ENCODE measurements at regions not wholly inside any gene's neighbourhood (a gene's known extent, or its start where the extent isn't known, plus 50 kb on each side); places are given as distances from the start of the nearest gene placed in this dataset.

GRCh38 chr6:169850746-169851145 lies 99.3 kb downstream of the ERMARD start:
- Histone ChIP-seq H3K27ac (ENCODE audit: low read depth, low read length) (no peak overlapping the region), H3K36me3 (ENCODE audit: insufficient read depth, low read length) (no peaks in the 10 kb centered on the region), H3K4me1 (ENCODE audit: insufficient read depth, low read length) (peaks cover 10% of the 10 kb centered on the region), H3K9me3 (ENCODE audit: insufficient read depth, low read depth, low read length) (peaks cover 5% of the 10 kb centered on the region), H3K4me2 (ENCODE audit: low read length) (no peak overlapping the region), H4K20me1 (ENCODE audit: insufficient read depth, low read length) (no peaks in the 10 kb centered on the region), H3K9ac (ENCODE audit: low read length) (no peak overlapping the region), H2AFZ (ENCODE audit: low read depth, low read length) (no peak overlapping the region), H3K4me3 (ENCODE audit: insufficient read depth, low read depth, low read length) (no peak overlapping the region), H3K79me2 (ENCODE audit: insufficient read depth, low read length) (no peaks in the 10 kb centered on the region), H3K27me3 (ENCODE audit: insufficient read depth, low read length) (no peaks in the 10 kb centered on the region)
- DNase-seq (ENCODE audit: low read depth) (no peak), FAIRE-seq (no peak)
- Mint-ChIP-seq H3K27ac (ENCODE audit: unreplicated experiment) (no peak overlapping the region), H3K4me1 (ENCODE audit: low read depth, unreplicated experiment) (peaks cover 6% of the 10 kb centered on the region), H3K4me3 (ENCODE audit: unreplicated experiment) (no peak overlapping the region), H3K9me3 (ENCODE audit: unreplicated experiment) (peaks cover 2% of the 10 kb centered on the region), H3K36me3 (ENCODE audit: low read depth, unreplicated experiment) (no peaks in the 10 kb centered on the region), H3K27me3 (ENCODE audit: low read depth, unreplicated experiment) (peaks cover 23% of the 10 kb centered on the region)
- TF ChIP-seq EZH2 (IDR thresholded peaks at IDR 0.05; ENCODE audit: insufficient read depth, low read length) (no peak), CTCF (IDR thresholded peaks at IDR 0.05; ENCODE audit: insufficient read depth, low read depth, low read length) (no peak)

GRCh38 chr6:169850154-169850553 lies 98.7 kb downstream of the ERMARD start:
- H3K4me3 Mint-ChIP-seq (ENCODE audit: unreplicated experiment), result no peak overlapping the region
- Histone ChIP-seq H3K27me3 (ENCODE audit: insufficient read depth, low read length) (no peaks in the 10 kb centered on the region), H3K36me3 (ENCODE audit: insufficient read depth, low read length) (no peaks in the 10 kb centered on the region), H2AFZ (ENCODE audit: low read depth, low read length) (no peak overlapping the region), H3K4me2 (ENCODE audit: low read length) (no peak overlapping the region), H3K9ac (ENCODE audit: low read length) (no peak overlapping the region), H3K4me3 (ENCODE audit: insufficient read depth, low read depth, low read length) (no peak overlapping the region), H3K4me1 (ENCODE audit: insufficient read depth, low read length) (peaks cover 10% of the 10 kb centered on the region), H4K20me1 (ENCODE audit: insufficient read depth, low read length) (no peaks in the 10 kb centered on the region), H3K9me3 (ENCODE audit: insufficient read depth, low read depth, low read length) (peaks cover 5% of the 10 kb centered on the region), H3K79me2 (ENCODE audit: insufficient read depth, low read length) (no peaks in the 10 kb centered on the region), H3K27ac (ENCODE audit: low read depth, low read length) (no peak overlapping the region)
- no peak for TF ChIP-seq EZH2 (IDR thresholded peaks at IDR 0.05; ENCODE audit: insufficient read depth, low read length)
- no peak for TF ChIP-seq CTCF (IDR thresholded peaks at IDR 0.05; ENCODE audit: insufficient read depth, low read depth, low read length)
- DNase-seq (ENCODE audit: low read depth), result no peak
- peaks cover 28% of the 10 kb centered on the region for H3K27me3 Mint-ChIP-seq (ENCODE audit: low read depth, unreplicated experiment)
- H3K4me1 Mint-ChIP-seq (ENCODE audit: low read depth, unreplicated experiment), result peaks cover 6% of the 10 kb centered on the region
- H3K9me3 Mint-ChIP-seq (ENCODE audit: unreplicated experiment), result peaks cover 2% of the 10 kb centered on the region
- FAIRE-seq, result no peak
- H3K36me3 Mint-ChIP-seq (ENCODE audit: low read depth, unreplicated experiment), result no peaks in the 10 kb centered on the region
- no peak overlapping the region for H3K27ac Mint-ChIP-seq (ENCODE audit: unreplicated experiment)

- Histone ChIP-seq H2AFZ (ENCODE audit: low read depth, low read length) (no peak overlapping the region), H3K4me2 (ENCODE audit: low read length) (no peak overlapping the region), H4K20me1 (ENCODE audit: insufficient read depth, low read length) (no peaks in the 10 kb centered on the region), H3K79me2 (ENCODE audit: insufficient read depth, low read length) (no peaks in the 10 kb centered on the region), H3K27ac (ENCODE audit: low read depth, low read length) (no peak overlapping the region), H3K9ac (ENCODE audit: low read length) (no peak overlapping the region), H3K27me3 (ENCODE audit: insufficient read depth, low read length) (no peaks in the 10 kb centered on the region), H3K4me3 (ENCODE audit: insufficient read depth, low read depth, low read length) (no peak overlapping the region), H3K9me3 (ENCODE audit: insufficient read depth, low read depth, low read length) (peaks cover 5% of the 10 kb centered on the region), H3K36me3 (ENCODE audit: insufficient read depth, low read length) (no peaks in the 10 kb centered on the region), H3K4me1 (ENCODE audit: insufficient read depth, low read length) (peaks cover 10% of the 10 kb centered on the region)
- peaks cover 32% of the 10 kb centered on the region for H3K27me3 Mint-ChIP-seq (ENCODE audit: low read depth, unreplicated experiment)
- no peak for FAIRE-seq
- H3K4me1 Mint-ChIP-seq (ENCODE audit: low read depth, unreplicated experiment), result peaks cover 6% of the 10 kb centered on the region
- DNase-seq (ENCODE audit: low read depth), result no peak
- no peak for TF ChIP-seq EZH2 (IDR thresholded peaks at IDR 0.05; ENCODE audit: insufficient read depth, low read length)
- no peak for TF ChIP-seq CTCF (IDR thresholded peaks at IDR 0.05; ENCODE audit: insufficient read depth, low read depth, low read length)
- H3K27ac Mint-ChIP-seq (ENCODE audit: unreplicated experiment), result peak overlapping the region; percentile 6
- no peaks in the 10 kb centered on the region for H3K36me3 Mint-ChIP-seq (ENCODE audit: low read depth, unreplicated experiment)
- H3K4me3 Mint-ChIP-seq (ENCODE audit: unreplicated experiment), result no peak overlapping the region
- H3K9me3 Mint-ChIP-seq (ENCODE audit: unreplicated experiment), result peaks cover 2% of the 10 kb centered on the region
Observed at GRCh38 chr6:169849396-169849795, 98.0 kb downstream of the ERMARD start.

Data from astrocyte (in vitro differentiated cells and primary cell).